ENCODE measurements at regions not wholly inside any gene's neighbourhood (a gene's known extent, or its start where the extent isn't known, plus 50 kb on each side); places are given as distances from the start of the nearest gene placed in this dataset.
"Not testable (repeated sequence)": the region's sequence is repeated elsewhere in the genome, so short reads cannot be mapped to it uniquely, and the experiment has no call there.

DNA sequence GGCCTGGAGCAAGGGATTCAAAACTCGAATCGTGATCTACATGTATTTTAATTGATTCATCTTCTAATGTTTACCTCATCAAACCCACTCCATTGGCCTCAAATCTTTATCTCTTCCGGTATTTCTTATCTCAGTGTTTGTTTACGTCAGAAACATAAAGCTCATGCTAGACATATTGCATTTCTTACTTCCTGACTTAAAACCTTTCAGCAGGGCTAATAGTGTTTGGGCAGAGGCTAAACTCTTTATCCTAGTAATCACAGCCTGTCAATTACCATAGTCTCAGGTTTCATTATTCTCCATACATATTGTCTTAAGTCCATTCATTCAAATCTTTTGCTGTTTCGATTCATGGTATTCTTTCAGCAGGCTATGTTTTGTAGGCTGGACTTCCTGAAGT, 81.3 kb upstream of the AGR3 start:
- intact Hi-C loops (cut with micrococcal nuclease), result no loop called here
- Histone ChIP-seq H4K20me1 (ENCODE audit: insufficient read depth) (no peaks in the 10 kb centered on the region), H3K4me3 (replicated peaks in 1 of 2; ENCODE audit: low read depth in 1 of 2, low read length in 2 of 2) (no peak overlapping the region), H3K36me3 (ENCODE audit: control insufficient read depth in 1 of 2, insufficient read depth in 2 of 2, low read length in 2 of 2) (no peaks in the 10 kb centered on the region), H3K27ac (ENCODE audit: low read depth, low read length) (no peak overlapping the region), H3K9me3 (ENCODE audit: control insufficient read depth in 1 of 2, insufficient read depth in 1 of 2, low read depth in 1 of 2, low read length in 2 of 2) (no peaks in the 10 kb centered on the region), H3K4me2 (ENCODE audit: low read length) (no peak overlapping the region), H3K79me2 (ENCODE audit: insufficient read depth, low read length) (no peaks in the 10 kb centered on the region), H3K9ac (ENCODE audit: low read length) (no peak overlapping the region), H2AFZ (ENCODE audit: low read depth, low read length, poor library complexity, severe bottlenecking) (no peak overlapping the region), H3K27me3 (ENCODE audit: insufficient read depth, low read length) (no peaks in the 10 kb centered on the region), H3K9me2 (ENCODE audit: insufficient read depth) (no peaks in the 10 kb centered on the region), H3K4me1 (ENCODE audit: control insufficient read depth in 1 of 2, insufficient read depth in 2 of 2, low read length in 2 of 2) (no peaks in the 10 kb centered on the region; a peak in 1 of 4 replicates)
- DNase-seq (ENCODE audit: low read depth, low spot score) (no peak), ATAC-seq (no peak)
- POLR2A ChIA-PET, result interaction anchor here (0.7 kb wide), 1 partner anchor 335 kb away, joined by 10 read pairs; the partner anchor contains the start of gene AHR
- RAD21 ChIA-PET (ENCODE audit: low non-redundant PET in 1 of 2, low total read pairs in 2 of 2, uncharacterized antibody in 2 of 2, unreplicated experiment in 2 of 2), result no interaction called here
- no TSS peak for BruUV-seq (replicated peaks)
- CTCF ChIA-PET, result interaction anchor here (1.2 kb wide), 1 partner anchor 20 kb away, joined by 3 read pairs; no protein-coding TSS in a partner anchor
- TF ChIP-seq EZH2phosphoT487 (IDR thresholded peaks at IDR 0.05; ENCODE audit: borderline replicate concordance) (no peak), ELF1 (IDR thresholded peaks at IDR 0.05; ENCODE audit: borderline replicate concordance, low read depth) (no peak), YY1 (IDR thresholded peaks at IDR 0.05; ENCODE audit: extremely low read depth, insufficient replicate concordance, low read depth, low read length) (no peak), CEBPB (IDR thresholded peaks at IDR 0.05; ENCODE audit: low read depth) (no peak), CBX3 (IDR thresholded peaks at IDR 0.05; ENCODE audit: low read depth) (no peak), ZFX (IDR thresholded peaks at IDR 0.05) (no peak), POLR2A (IDR thresholded peaks at IDR 0.05; ENCODE audit: borderline replicate concordance, extremely low read depth, insufficient read depth, insufficient read length) (no peak), RAD21 (IDR thresholded peaks at IDR 0.05; ENCODE audit: low read depth) (no peak), EZH2 (IDR thresholded peaks at IDR 0.05) (no peak), FOSL1 (IDR thresholded peaks at IDR 0.05; ENCODE audit: low read depth) (no peak), JUND (IDR thresholded peaks at IDR 0.05) (no peak)
- TF ChIP-seq, protein P1, sequence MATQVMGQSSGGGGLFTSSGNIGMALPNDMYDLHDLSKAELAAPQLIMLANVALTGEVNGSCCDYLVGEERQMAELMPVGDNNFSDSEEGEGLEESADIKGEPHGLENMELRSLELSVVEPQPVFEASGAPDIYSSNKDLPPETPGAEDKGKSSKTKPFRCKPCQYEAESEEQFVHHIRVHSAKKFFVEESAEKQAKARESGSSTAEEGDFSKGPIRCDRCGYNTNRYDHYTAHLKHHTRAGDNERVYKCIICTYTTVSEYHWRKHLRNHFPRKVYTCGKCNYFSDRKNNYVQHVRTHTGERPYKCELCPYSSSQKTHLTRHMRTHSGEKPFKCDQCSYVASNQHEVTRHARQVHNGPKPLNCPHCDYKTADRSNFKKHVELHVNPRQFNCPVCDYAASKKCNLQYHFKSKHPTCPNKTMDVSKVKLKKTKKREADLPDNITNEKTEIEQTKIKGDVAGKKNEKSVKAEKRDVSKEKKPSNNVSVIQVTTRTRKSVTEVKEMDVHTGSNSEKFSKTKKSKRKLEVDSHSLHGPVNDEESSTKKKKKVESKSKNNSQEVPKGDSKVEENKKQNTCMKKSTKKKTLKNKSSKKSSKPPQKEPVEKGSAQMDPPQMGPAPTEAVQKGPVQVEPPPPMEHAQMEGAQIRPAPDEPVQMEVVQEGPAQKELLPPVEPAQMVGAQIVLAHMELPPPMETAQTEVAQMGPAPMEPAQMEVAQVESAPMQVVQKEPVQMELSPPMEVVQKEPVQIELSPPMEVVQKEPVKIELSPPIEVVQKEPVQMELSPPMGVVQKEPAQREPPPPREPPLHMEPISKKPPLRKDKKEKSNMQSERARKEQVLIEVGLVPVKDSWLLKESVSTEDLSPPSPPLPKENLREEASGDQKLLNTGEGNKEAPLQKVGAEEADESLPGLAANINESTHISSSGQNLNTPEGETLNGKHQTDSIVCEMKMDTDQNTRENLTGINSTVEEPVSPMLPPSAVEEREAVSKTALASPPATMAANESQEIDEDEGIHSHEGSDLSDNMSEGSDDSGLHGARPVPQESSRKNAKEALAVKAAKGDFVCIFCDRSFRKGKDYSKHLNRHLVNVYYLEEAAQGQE (IDR thresholded peaks at IDR 0.05; ENCODE audit: low read depth), result no peak
- TF ChIP-seq, protein P2, sequence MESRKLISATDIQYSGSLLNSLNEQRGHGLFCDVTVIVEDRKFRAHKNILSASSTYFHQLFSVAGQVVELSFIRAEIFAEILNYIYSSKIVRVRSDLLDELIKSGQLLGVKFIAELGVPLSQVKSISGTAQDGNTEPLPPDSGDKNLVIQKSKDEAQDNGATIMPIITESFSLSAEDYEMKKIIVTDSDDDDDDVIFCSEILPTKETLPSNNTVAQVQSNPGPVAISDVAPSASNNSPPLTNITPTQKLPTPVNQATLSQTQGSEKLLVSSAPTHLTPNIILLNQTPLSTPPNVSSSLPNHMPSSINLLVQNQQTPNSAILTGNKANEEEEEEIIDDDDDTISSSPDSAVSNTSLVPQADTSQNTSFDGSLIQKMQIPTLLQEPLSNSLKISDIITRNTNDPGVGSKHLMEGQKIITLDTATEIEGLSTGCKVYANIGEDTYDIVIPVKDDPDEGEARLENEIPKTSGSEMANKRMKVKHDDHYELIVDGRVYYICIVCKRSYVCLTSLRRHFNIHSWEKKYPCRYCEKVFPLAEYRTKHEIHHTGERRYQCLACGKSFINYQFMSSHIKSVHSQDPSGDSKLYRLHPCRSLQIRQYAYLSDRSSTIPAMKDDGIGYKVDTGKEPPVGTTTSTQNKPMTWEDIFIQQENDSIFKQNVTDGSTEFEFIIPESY (IDR thresholded peaks at IDR 0.05; ENCODE audit: extremely low read depth, insufficient replicate concordance, low read length), result no peak
- TF ChIP-seq, protein P3, sequence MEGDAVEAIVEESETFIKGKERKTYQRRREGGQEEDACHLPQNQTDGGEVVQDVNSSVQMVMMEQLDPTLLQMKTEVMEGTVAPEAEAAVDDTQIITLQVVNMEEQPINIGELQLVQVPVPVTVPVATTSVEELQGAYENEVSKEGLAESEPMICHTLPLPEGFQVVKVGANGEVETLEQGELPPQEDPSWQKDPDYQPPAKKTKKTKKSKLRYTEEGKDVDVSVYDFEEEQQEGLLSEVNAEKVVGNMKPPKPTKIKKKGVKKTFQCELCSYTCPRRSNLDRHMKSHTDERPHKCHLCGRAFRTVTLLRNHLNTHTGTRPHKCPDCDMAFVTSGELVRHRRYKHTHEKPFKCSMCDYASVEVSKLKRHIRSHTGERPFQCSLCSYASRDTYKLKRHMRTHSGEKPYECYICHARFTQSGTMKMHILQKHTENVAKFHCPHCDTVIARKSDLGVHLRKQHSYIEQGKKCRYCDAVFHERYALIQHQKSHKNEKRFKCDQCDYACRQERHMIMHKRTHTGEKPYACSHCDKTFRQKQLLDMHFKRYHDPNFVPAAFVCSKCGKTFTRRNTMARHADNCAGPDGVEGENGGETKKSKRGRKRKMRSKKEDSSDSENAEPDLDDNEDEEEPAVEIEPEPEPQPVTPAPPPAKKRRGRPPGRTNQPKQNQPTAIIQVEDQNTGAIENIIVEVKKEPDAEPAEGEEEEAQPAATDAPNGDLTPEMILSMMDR (IDR thresholded peaks at IDR 0.05 in 2 of 3, conservative IDR thresholded peaks at IDR 0.05 in 1 of 3; ENCODE audit: borderline replicate concordance in 1 of 3, insufficient read depth in 1 of 3, low read depth in 2 of 3, low read length in 2 of 3), result no peak

DNA sequence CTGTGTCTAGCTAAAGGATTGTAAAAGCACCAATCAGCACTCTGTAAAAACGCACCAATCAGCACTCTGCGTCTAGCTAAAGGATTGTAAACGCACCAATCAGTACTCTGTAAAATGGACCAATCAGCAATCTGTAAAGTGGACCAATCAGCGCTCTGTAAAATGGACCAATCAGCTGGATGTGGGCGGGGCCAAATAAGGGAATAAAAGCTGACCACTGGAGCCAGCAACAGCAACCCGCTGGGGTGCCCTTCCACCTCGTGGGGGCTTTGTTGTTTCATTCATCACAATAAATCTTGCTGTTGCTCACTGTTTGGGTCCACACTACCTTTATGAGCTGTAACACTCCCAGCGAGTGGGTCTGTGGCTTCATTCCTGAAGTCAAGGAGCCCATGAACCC, 83.9 kb upstream of the AGR3 start:
- H3K9ac ChIP-seq (ENCODE audit: low read length); RAD21 ChIA-PET (ENCODE audit: low non-redundant PET in 1 of 2, low total read pairs in 2 of 2, uncharacterized antibody in 2 of 2, unreplicated experiment in 2 of 2); intact Hi-C loops (cut with micrococcal nuclease); H3K4me1 ChIP-seq (ENCODE audit: control insufficient read depth in 1 of 2, insufficient read depth in 2 of 2, low read length in 2 of 2); H3K9me2 ChIP-seq (ENCODE audit: insufficient read depth); H3K27ac ChIP-seq (ENCODE audit: low read depth, low read length); ATAC-seq; H2AFZ ChIP-seq (ENCODE audit: low read depth, low read length, poor library complexity, severe bottlenecking); H3K4me2 ChIP-seq (ENCODE audit: low read length); H3K9me3 ChIP-seq (ENCODE audit: control insufficient read depth in 1 of 2, insufficient read depth in 1 of 2, low read depth in 1 of 2, low read length in 2 of 2); H3K4me3 ChIP-seq (replicated peaks in 1 of 2; ENCODE audit: low read depth in 1 of 2, low read length in 2 of 2); DNase-seq (ENCODE audit: low read depth, low spot score); H4K20me1 ChIP-seq (ENCODE audit: insufficient read depth); H3K27me3 ChIP-seq (ENCODE audit: insufficient read depth, low read length); CTCF ChIA-PET; POLR2A ChIA-PET; BruUV-seq (replicated peaks); H3K79me2 ChIP-seq (ENCODE audit: insufficient read depth, low read length); H3K36me3 ChIP-seq (ENCODE audit: control insufficient read depth in 1 of 2, insufficient read depth in 2 of 2, low read length in 2 of 2): not testable (repeated sequence)

Measured in HCT116 (cell line).